ENCODE measurements at regions not wholly inside any gene's neighbourhood (a gene's known extent, or its start where the extent isn't known, plus 50 kb on each side); places are given as distances from the start of the nearest gene placed in this dataset.

GRCh38 chr6:11380969-11381744 is 148.7 kb upstream of the NEDD9 start:
- DNase-seq (no peak), FAIRE-seq (no peak), ATAC-seq (no peak)
- Histone ChIP-seq H3K4me1 (no peaks in the 10 kb centered on the region), H3K27ac (no peak overlapping the region), H3K27me3 (no peaks in the 10 kb centered on the region), H3K4me3 (peak overlapping the region in 1 of 4 donors; percentile 9), H3K36me3 (no peaks in the 10 kb centered on the region), H3K9me3 (no peaks in the 10 kb centered on the region)
- 90 to 92% methylated on average over 12 of the region's 12 CpGs for WGBS, 2 donors
- intact Hi-C loops (cut with DNase I) = no loop called here
- no peak for TF ChIP-seq CTCF (IDR thresholded peaks at IDR 0.05)

- FAIRE-seq (no peak), ATAC-seq (no peak), DNase-seq (no peak)
- Histone ChIP-seq H3K4me1 (no peaks in the 10 kb centered on the region), H3K27ac (no peak overlapping the region), H3K9me3 (no peaks in the 10 kb centered on the region), H3K27me3 (no peaks in the 10 kb centered on the region), H3K4me3 (no peak overlapping the region), H3K36me3 (no peaks in the 10 kb centered on the region)
- WGBS, 2 donors = 66 to 69% methylated on average over 7 of the region's 7 CpGs
- TF ChIP-seq CTCF (IDR thresholded peaks at IDR 0.05) = no peak
- intact Hi-C loops (cut with DNase I) = no loop called here
Observed at GRCh38 chr6:11380549-11380948, 148.1 kb upstream of the NEDD9 start.

GRCh38 chr6:11379805-11380204 is 147.3 kb upstream of the NEDD9 start:
- Histone ChIP-seq H3K9me3 (no peaks in the 10 kb centered on the region), H3K4me3 (no peak overlapping the region), H3K36me3 (no peaks in the 10 kb centered on the region), H3K4me1 (no peaks in the 10 kb centered on the region), H3K27me3 (no peaks in the 10 kb centered on the region), H3K27ac (no peak overlapping the region)
- WGBS, 2 donors = 86 to 91% methylated on average over 4 of the region's 4 CpGs
- DNase-seq (no peak), FAIRE-seq (no peak), ATAC-seq (no peak)
- TF ChIP-seq CTCF (IDR thresholded peaks at IDR 0.05) = no peak
- intact Hi-C loops (cut with DNase I) = no loop called here

- intact Hi-C loops (cut with DNase I) = no loop called here
- Histone ChIP-seq H3K4me3 (no peak overlapping the region), H3K36me3 (no peaks in the 10 kb centered on the region), H3K9me3 (no peaks in the 10 kb centered on the region), H3K27ac (no peak overlapping the region), H3K27me3 (no peaks in the 10 kb centered on the region), H3K4me1 (no peaks in the 10 kb centered on the region)
- 63 to 64% methylated on average over 4 of the region's 4 CpGs for WGBS, 2 donors
- no peak for DNase-seq
- no peak for FAIRE-seq
- TF ChIP-seq CTCF (IDR thresholded peaks at IDR 0.05) = no peak
- ATAC-seq = no peak
Observed at GRCh38 chr6:11378639-11379038, 146.2 kb upstream of the NEDD9 start.

All from pancreas (tissue), 10 donors.